IPS-18a (cell line): ENCODE measurements at regions not wholly inside any gene's neighbourhood (a gene's known extent, or its start where the extent isn't known, plus 50 kb on each side); places are given as distances from the start of the nearest gene placed in this dataset.
"Not testable (repeated sequence)": the region's sequence is repeated elsewhere in the genome, so short reads cannot be mapped to it uniquely, and the experiment has no call there.

Source experiments
- H3K27ac ChIP-seq: one replicate; pipeline ENCODE4 v1.5.1; 2013; ENCODE audit warnings: low read length
- H3K27me3 ChIP-seq: one replicate; pipeline ENCODE4 v1.6.1; 2013; ENCODE audit warnings: mild to moderate bottlenecking, low read length; ENCODE audit not compliant: control insufficient read depth, insufficient read depth
- H3K36me3 ChIP-seq: one replicate; pipeline ENCODE4 v1.6.1; 2013; ENCODE audit warnings: low read depth, low read length; ENCODE audit not compliant: control insufficient read depth
- H3K4me1 ChIP-seq: one replicate; pipeline ENCODE4 v1.6.1; 2013; ENCODE audit warnings: low read depth, low read length; ENCODE audit not compliant: control insufficient read depth
- H3K4me3 ChIP-seq: one replicate; pipeline ENCODE4 v1.5.1; 2013; ENCODE audit warnings: low read length
- H3K9ac ChIP-seq: one replicate; pipeline ENCODE4 v1.6.1; 2013; ENCODE audit warnings: mild to moderate bottlenecking, low read length, moderate library complexity
- H3K9me3 ChIP-seq: one replicate; pipeline ENCODE4 v1.6.1; 2013; ENCODE audit warnings: low read depth, low read length; ENCODE audit not compliant: control insufficient read depth

GRCh38 chr7:121610243-121610642 lies 214.1 kb upstream of the FAM3C start:
- H3K4me3 ChIP-seq = no peak overlapping the region

GRCh38 chr7:121609208-121609607 lies 213.1 kb upstream of the FAM3C start:
- Histone ChIP-seq H3K9me3 (no peaks in the 10 kb centered on the region), H3K27ac (no peak overlapping the region), H3K9ac (no peak overlapping the region), H3K36me3 (no peaks in the 10 kb centered on the region), H3K27me3 (no peaks in the 10 kb centered on the region), H3K4me3 (no peak overlapping the region), H3K4me1 (no peaks in the 10 kb centered on the region)

More at GRCh38 chr7:121610243-121610642, 214.1 kb upstream of the FAM3C start:
- no peaks in the 10 kb centered on the region for H3K4me1 ChIP-seq
- no peaks in the 10 kb centered on the region for H3K9me3 ChIP-seq
- H3K36me3 ChIP-seq = no peaks in the 10 kb centered on the region
- H3K9ac ChIP-seq = no peak overlapping the region
- H3K27me3 ChIP-seq = no peaks in the 10 kb centered on the region
- H3K27ac ChIP-seq = no peak overlapping the region

- no peaks in the 10 kb centered on the region for H3K9me3 ChIP-seq
- H3K27ac ChIP-seq = no peak overlapping the region
- no peak overlapping the region for H3K4me3 ChIP-seq
- H3K4me1 ChIP-seq = no peaks in the 10 kb centered on the region
- no peak overlapping the region for H3K9ac ChIP-seq
- no peaks in the 10 kb centered on the region for H3K36me3 ChIP-seq
- H3K27me3 ChIP-seq = no peaks in the 10 kb centered on the region
Observed at GRCh38 chr7:121608785-121609184, 212.7 kb upstream of the FAM3C start.

- H3K36me3 ChIP-seq, H3K9ac ChIP-seq, H3K4me3 ChIP-seq, H3K9me3 ChIP-seq, H3K4me1 ChIP-seq, H3K27ac ChIP-seq, H3K27me3 ChIP-seq: not testable (repeated sequence)
Observed at GRCh38 chr7:121608183-121608582, 212.1 kb upstream of the FAM3C start.

- no peak overlapping the region for H3K4me3 ChIP-seq
- no peak overlapping the region for H3K9ac ChIP-seq
- no peaks in the 10 kb centered on the region for H3K27me3 ChIP-seq
- no peaks in the 10 kb centered on the region for H3K9me3 ChIP-seq
- H3K36me3 ChIP-seq = no peaks in the 10 kb centered on the region
- H3K4me1 ChIP-seq = no peaks in the 10 kb centered on the region
- no peak overlapping the region for H3K27ac ChIP-seq
Observed at GRCh38 chr7:121605317-121605680, 209.2 kb upstream of the FAM3C start.

GRCh38 chr7:121604627-121605316 lies 208.7 kb upstream of the FAM3C start:
- H3K4me1 ChIP-seq = no peaks in the 10 kb centered on the region
- no peaks in the 10 kb centered on the region for H3K9me3 ChIP-seq
- no peak overlapping the region for H3K27ac ChIP-seq
- H3K4me3 ChIP-seq = no peak overlapping the region
- no peaks in the 10 kb centered on the region for H3K36me3 ChIP-seq
- no peaks in the 10 kb centered on the region for H3K27me3 ChIP-seq
- H3K9ac ChIP-seq = no peak overlapping the region

GRCh38 chr7:121603886-121604285 lies 207.8 kb upstream of the FAM3C start:
- no peak overlapping the region for H3K4me3 ChIP-seq
- no peaks in the 10 kb centered on the region for H3K27me3 ChIP-seq
- no peak overlapping the region for H3K9ac ChIP-seq
- no peaks in the 10 kb centered on the region for H3K9me3 ChIP-seq
- H3K27ac ChIP-seq = no peak overlapping the region
- no peaks in the 10 kb centered on the region for H3K36me3 ChIP-seq
- no peaks in the 10 kb centered on the region for H3K4me1 ChIP-seq

GRCh38 chr7:121599887-121600286 lies 203.8 kb upstream of the FAM3C start:
- no peak overlapping the region for H3K27ac ChIP-seq
- H3K4me1 ChIP-seq = no peaks in the 10 kb centered on the region
- no peaks in the 10 kb centered on the region for H3K27me3 ChIP-seq
- no peak overlapping the region for H3K4me3 ChIP-seq
- no peaks in the 10 kb centered on the region for H3K9me3 ChIP-seq
- no peaks in the 10 kb centered on the region for H3K36me3 ChIP-seq
- no peak overlapping the region for H3K9ac ChIP-seq

- Histone ChIP-seq H3K9me3 (no peaks in the 10 kb centered on the region), H3K27me3 (no peaks in the 10 kb centered on the region), H3K36me3 (no peaks in the 10 kb centered on the region), H3K4me3 (no peak overlapping the region), H3K4me1 (no peaks in the 10 kb centered on the region), H3K9ac (no peak overlapping the region), H3K27ac (no peak overlapping the region)
Observed at GRCh38 chr7:121595758-121596696, 199.9 kb upstream of the FAM3C start.

GRCh38 chr7:121591926-121592325 lies 195.8 kb upstream of the FAM3C start:
- Histone ChIP-seq H3K27me3 (no peaks in the 10 kb centered on the region), H3K4me1 (no peaks in the 10 kb centered on the region), H3K9ac (no peak overlapping the region), H3K9me3 (no peaks in the 10 kb centered on the region), H3K4me3 (no peak overlapping the region), H3K27ac (no peak overlapping the region), H3K36me3 (no peaks in the 10 kb centered on the region)

GRCh38 chr7:121587435-121587834 lies 191.3 kb upstream of the FAM3C start:
- no peaks in the 10 kb centered on the region for H3K27me3 ChIP-seq
- H3K4me1 ChIP-seq = no peaks in the 10 kb centered on the region
- no peak overlapping the region for H3K9ac ChIP-seq
- no peak overlapping the region for H3K4me3 ChIP-seq
- no peaks in the 10 kb centered on the region for H3K9me3 ChIP-seq
- no peaks in the 10 kb centered on the region for H3K36me3 ChIP-seq
- H3K27ac ChIP-seq = no peak overlapping the region

GRCh38 chr7:121582258-121582657 lies 186.2 kb upstream of the FAM3C start:
- Histone ChIP-seq H3K36me3 (no peaks in the 10 kb centered on the region), H3K9ac (no peak overlapping the region), H3K27me3 (no peaks in the 10 kb centered on the region), H3K4me1 (no peaks in the 10 kb centered on the region), H3K4me3 (no peak overlapping the region), H3K27ac (no peak overlapping the region), H3K9me3 (no peaks in the 10 kb centered on the region)
